GM12878 (cell line): ENCODE measurements at regions not wholly inside any gene's neighbourhood (a gene's known extent, or its start where the extent isn't known, plus 50 kb on each side); places are given as distances from the start of the nearest gene placed in this dataset.

Source experiments
- ATAC-seq: fragments of 200-7000 bp; cut with Tn5 transposase; 3 replicates; pipeline ENCODE4 v1.9.1; 2020; ENCODE audit warnings: mild to moderate bottlenecking, moderate library complexity
- BruUV-seq: library from RNA; stranded (reverse); fragments of 400-500 nt; replicated peaks from 2 replicates; lab custom pipeline; 2021; lab: Mats Ljungman, UMichigan
- CTCF ChIA-PET: fragments of 300-600 bp; sonication (Branson Sonifier 250); formaldehyde crosslinking; extraction: SDS; loops from one replicate; lab custom pipeline; 2021; ENCODE audit warnings: inconsistent platforms; lab: Yijun Ruan, JAX
- POLR2A ChIA-PET: fragments of 350-600 bp; formaldehyde crosslinking; extraction: SDS; loops from one replicate; lab custom pipeline; 2021; ENCODE audit warnings: inconsistent platforms; lab: Charles Lee
- RAD21 ChIA-PET: fragments of 300-600 bp; sonication (Branson Sonifier 250); formaldehyde crosslinking; loops from one replicate; lab custom pipeline; 2023; ENCODE audit warnings: antibody characterized with exemption; ENCODE audit not compliant: unreplicated experiment; lab: Charles Lee
- SMC1A ChIA-PET: fragments of 300-600 bp; sonication (Branson Sonifier 250); formaldehyde crosslinking; loops from one replicate; lab custom pipeline; 2023; ENCODE audit not compliant: unreplicated experiment, uncharacterized antibody; lab: Charles Lee
- DNase-seq: peaks from one replicate; pipeline ENCODE4 v3.0.0-alpha.2; 2011; ENCODE audit warnings: low read depth, low spot score
- FAIRE-seq: peaks from 3 replicates; lab custom pipeline; 2011; peaks lifted over from hg19 to GRCh38; lab: Jason Lieb, UNC
- H2AFZ ChIP-seq: 2 replicates; pipeline ENCODE4 v1.6.0; 2011; ENCODE audit warnings: low read depth, low read length, control low read depth; ENCODE audit not compliant: control insufficient read depth
- H3K27ac ChIP-seq: 2 replicates; pipeline ENCODE4 v1.5.1; 2011; ENCODE audit warnings: control low read depth; ENCODE audit not compliant: control insufficient read depth, insufficient read depth
- H3K27me3 ChIP-seq, 2 experiments: replicated peaks in 1 of 2; 2 replicates each; pipeline versions ENCODE4 v1.6.0 to v1.6.1; 2011; ENCODE audit warnings: low read length in 1 of 2; ENCODE audit not compliant: control insufficient read depth in 2 of 2, insufficient read depth in 2 of 2
- H3K36me3 ChIP-seq, 2 experiments: 2 replicates each; pipeline ENCODE4 v1.5.1; 2011; ENCODE audit warnings: low read length in 1 of 2; ENCODE audit not compliant: control insufficient read depth in 2 of 2, insufficient read depth in 2 of 2
- H3K4me1 ChIP-seq: 2 replicates; pipeline ENCODE4 v1.6.1; 2011; ENCODE audit warnings: mild to moderate bottlenecking, low read length, moderate library complexity, mixed read lengths; ENCODE audit not compliant: control insufficient read depth, insufficient read depth
- H3K4me2 ChIP-seq: 2 replicates; pipeline ENCODE4 v1.6.0; 2011; ENCODE audit warnings: control low read depth; ENCODE audit not compliant: control insufficient read depth, insufficient read depth
- H3K4me3 ChIP-seq: fragments of 200-600 bp; sonication (generic); 2 replicates; pipeline ENCODE4 v1.5.1; 2016
- H3K79me2 ChIP-seq: 2 replicates; pipeline ENCODE4 v1.6.0; 2011; ENCODE audit warnings: low read length; ENCODE audit not compliant: control insufficient read depth, insufficient read depth
- H3K9ac ChIP-seq: 2 replicates; pipeline ENCODE4 v1.8.0; 2011; ENCODE audit warnings: low read length, control low read depth, mixed read lengths; ENCODE audit not compliant: control insufficient read depth, insufficient read depth
- H3K9me3 ChIP-seq: replicated peaks from 3 replicates; pipeline ENCODE4 v1.5.1; 2011; ENCODE audit warnings: mild to moderate bottlenecking, low read length; ENCODE audit not compliant: control insufficient read depth, insufficient read depth
- H4K20me1 ChIP-seq: 2 replicates; pipeline ENCODE4 v1.6.0; 2011; ENCODE audit not compliant: control insufficient read depth, insufficient read depth
- ATF7 ChIP-seq: fragments of 450-650 bp; IDR thresholded peaks from 2 replicates; pipeline ENCODE4 v1.6.1; 2016; ENCODE audit warnings: low read depth, mild to moderate bottlenecking
- CHD2 ChIP-seq: IDR thresholded peaks from 2 replicates; pipeline ENCODE4 v1.6.1; 2011; ENCODE audit warnings: low read depth, low read length, improper control_type of control experiment, borderline replicate concordance
- E4F1 ChIP-seq: fragments of 450-650 bp; IDR thresholded peaks from 2 replicates; pipeline ENCODE4 v1.6.1; 2018; ENCODE audit warnings: borderline replicate concordance, mild to moderate bottlenecking; ENCODE audit not compliant: partially characterized antibody
- ETV6 ChIP-seq, 2 experiments: fragments of 450-650 bp in 1 of 2; IDR thresholded peaks in 1 of 2; conservative IDR thresholded peaks in 1 of 2; 2 replicates each; pipeline ENCODE4 v1.6.1; 2014; ENCODE audit warnings: antibody characterized with exemption in 1 of 2, borderline replicate concordance in 1 of 2, low read depth in 1 of 2, mild to moderate bottlenecking in 1 of 2, moderate library complexity in 1 of 2
- FOXK2 ChIP-seq: fragments of 450-650 bp; IDR thresholded peaks from 2 replicates; pipeline ENCODE4 v1.6.1; 2017; ENCODE audit warnings: mild to moderate bottlenecking, moderate library complexity
- HDAC2 ChIP-seq: fragments of 200-600 bp; sonication (generic); IDR thresholded peaks from 2 replicates; pipeline ENCODE4 v1.6.1; 2017
- KLF5 ChIP-seq: fragments of 450-650 bp; IDR thresholded peaks from 2 replicates; pipeline ENCODE4 v1.6.1; 2014; ENCODE audit warnings: mild to moderate bottlenecking; ENCODE audit not compliant: partially characterized antibody
- NBN ChIP-seq: fragments of 450-650 bp; IDR thresholded peaks from 2 replicates; pipeline ENCODE4 v1.6.1; 2016
- NRF1 ChIP-seq: conservative IDR thresholded peaks from 2 replicates; pipeline ENCODE4 v1.6.1; 2011; ENCODE audit warnings: mild to moderate bottlenecking, low read depth, low read length, improper control_type of control experiment
- PBX3 ChIP-seq: IDR thresholded peaks from 2 replicates; pipeline ENCODE4 v1.6.1; 2011; ENCODE audit warnings: mild to moderate bottlenecking, low read depth, low read length, moderate library complexity; ENCODE audit not compliant: insufficient replicate concordance
- RB1 ChIP-seq: fragments of 450-650 bp; formaldehyde crosslinking; IDR thresholded peaks from 2 replicates; pipeline ENCODE4 v1.6.1; 2017; ENCODE audit warnings: mild to moderate bottlenecking, borderline replicate concordance
- RCOR1 ChIP-seq: conservative IDR thresholded peaks from 2 replicates; pipeline ENCODE4 v1.6.1; 2012; ENCODE audit warnings: low read depth, low read length, improper control_type of control experiment
- RUNX3 ChIP-seq: IDR thresholded peaks from 2 replicates; pipeline ENCODE4 v1.6.1; 2012; ENCODE audit warnings: low read length, inconsistent platforms
- SMC3 ChIP-seq: IDR thresholded peaks from 2 replicates; pipeline ENCODE4 v1.6.1; 2011; ENCODE audit warnings: low read length, improper control_type of control experiment, borderline replicate concordance
- SREBF1 ChIP-seq: IDR thresholded peaks from 2 replicates; pipeline ENCODE4 v1.6.1; 2012; ENCODE audit warnings: mild to moderate bottlenecking, low read length
- TBL1XR1 ChIP-seq: IDR thresholded peaks from 2 replicates; pipeline ENCODE4 v1.6.1; 2012; ENCODE audit warnings: low read depth, low read length, improper control_type of control experiment
- ZBED1 ChIP-seq: IDR thresholded peaks from 2 replicates; pipeline ENCODE4 v1.6.1; 2016; ENCODE audit warnings: borderline replicate concordance
- WGBS: methylation state at CpG from one replicate; pipeline ENCODE4 v1.1.6; 2016; ENCODE audit warnings: low lambda C conversion rate; ENCODE audit not compliant: insufficient replicate concordance, insufficient coverage; ENCODE audit errors: missing lambda C conversion rate; 5-methylcytosine and 5-hydroxymethylcytosine counted together
- in situ Hi-C: fragments of 300-500 bp; cut with MboI; formaldehyde crosslinking; loops from 9 replicates; pipeline ENCODE4 v1.14.3; 2018; ENCODE audit warnings: mixed read lengths
- intact Hi-C: fragments of 100-400 bp; cut with micrococcal nuclease; formaldehyde crosslinking; loops from one replicate; pipeline ENCODE4 v1.14.2; 2022; ENCODE audit not compliant: unreplicated experiment

DNA sequence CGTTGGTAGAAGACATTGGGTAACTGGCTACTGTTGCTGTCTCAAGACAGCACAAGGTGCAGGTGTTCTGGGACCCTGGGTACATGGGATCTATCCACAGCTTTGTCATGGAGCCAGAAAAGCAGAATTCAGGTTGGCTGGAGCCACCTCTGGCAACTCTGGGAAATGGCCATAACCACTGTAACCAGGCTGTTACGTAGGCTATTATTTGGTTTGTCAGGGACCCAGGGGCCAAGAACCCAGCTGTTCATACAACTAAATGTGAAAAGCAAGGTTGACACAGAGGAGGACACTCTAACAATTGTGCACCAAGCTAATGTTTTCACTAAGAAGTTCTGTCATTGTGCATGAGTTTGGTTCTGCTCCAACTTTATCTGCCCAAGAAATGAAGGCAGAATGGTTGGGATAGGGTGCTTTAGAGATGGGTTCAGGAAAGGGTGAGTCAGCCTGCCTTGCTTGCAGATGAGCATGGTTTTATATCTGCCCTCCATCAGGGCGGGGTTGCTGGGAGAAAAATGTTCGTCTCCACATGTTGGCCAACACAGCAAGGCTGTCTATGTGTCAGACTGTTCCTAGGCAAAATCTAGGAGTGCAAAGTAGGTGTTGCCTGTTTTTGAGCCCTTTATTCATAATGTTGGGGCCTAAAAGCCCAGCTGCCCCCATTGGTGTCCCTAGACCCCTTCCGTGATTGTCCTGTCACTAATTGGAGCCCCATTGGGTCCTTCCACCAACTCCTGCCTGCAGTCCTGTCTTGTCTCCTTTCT lies 131.3 kb upstream of the DAP start:
- POLR2A ChIA-PET: no interaction called here
- no peak overlapping the region for H2AFZ ChIP-seq
- no peaks in the 10 kb centered on the region for H3K79me2 ChIP-seq
- WGBS: 27% methylated on average over 5 of the region's 5 CpGs
- DNase-seq: no peak
- no peak overlapping the region for H3K4me3 ChIP-seq
- no peaks in the 10 kb centered on the region for H3K4me1 ChIP-seq
- no peak for FAIRE-seq
- H3K9me3 ChIP-seq: no peaks in the 10 kb centered on the region
- TF ChIP-seq SREBF1 (no peak), CHD2 (no peak), ETV6 (conservative IDR thresholded peaks at IDR 0.05 in 1 of 2, IDR thresholded peaks at IDR 0.05 in 1 of 2; ENCODE audit: borderline replicate concordance in 1 of 2, low read depth in 1 of 2) (no peak), TBL1XR1 (no peak), FOXK2 (no peak), NRF1 (no peak), RUNX3 (no peak), RCOR1 (no peak), SMC3 (no peak)
- SMC1A ChIA-PET: no interaction called here
- intact Hi-C loops (no loop called here), in situ Hi-C loops (no loop called here)
- BruUV-seq: no TSS peak
- ATAC-seq: no peak
- CTCF ChIA-PET: no interaction called here
- H3K36me3 ChIP-seq: no peaks in the 10 kb centered on the region
- no peak overlapping the region for H3K4me2 ChIP-seq
- no peaks in the 10 kb centered on the region for H4K20me1 ChIP-seq
- no peak overlapping the region for H3K27ac ChIP-seq
- H3K27me3 ChIP-seq: no peaks in the 10 kb centered on the region
- RAD21 ChIA-PET: no interaction called here
- H3K9ac ChIP-seq: no peak overlapping the region

- no peaks in the 10 kb centered on the region for H3K27me3 ChIP-seq
- in situ Hi-C loops (no loop called here), intact Hi-C loops (no loop called here)
- H3K79me2 ChIP-seq: no peaks in the 10 kb centered on the region
- ChIA-PET SMC1A (no interaction called here), RAD21 (no interaction called here), CTCF (no interaction called here), POLR2A (no interaction called here)
- no peaks in the 10 kb centered on the region for H4K20me1 ChIP-seq
- no peak overlapping the region for H3K4me3 ChIP-seq
- BruUV-seq: no TSS peak
- WGBS: 0% methylated on average over 1 of the region's 1 CpG
- H2AFZ ChIP-seq: no peak overlapping the region
- H3K4me1 ChIP-seq: no peaks in the 10 kb centered on the region
- no peak overlapping the region for H3K27ac ChIP-seq
- no peaks in the 10 kb centered on the region for H3K36me3 ChIP-seq
- ATAC-seq (no peak), FAIRE-seq (no peak), DNase-seq (no peak)
- no peaks in the 10 kb centered on the region for H3K9me3 ChIP-seq
- H3K9ac ChIP-seq: no peak overlapping the region
- no peak overlapping the region for H3K4me2 ChIP-seq
- TF ChIP-seq HDAC2: no peak
- no peak for TF ChIP-seq NBN
- no peak for TF ChIP-seq E4F1
- no peak for TF ChIP-seq RB1
- no peak for TF ChIP-seq PBX3
- TF ChIP-seq KLF5: no peak
- TF ChIP-seq ATF7: no peak
- TF ChIP-seq ZBED1: no peak
These were observed 130.2 kb upstream of the DAP start for GRCh38 chr5:10891193-10891592.
